ENCODE measurements at regions not wholly inside any gene's neighbourhood (a gene's known extent, or its start where the extent isn't known, plus 50 kb on each side); places are given as distances from the start of the nearest gene placed in this dataset.
"Not testable (repeated sequence)": the region's sequence is repeated elsewhere in the genome, so short reads cannot be mapped to it uniquely, and the experiment has no call there.

GRCh38 chrX:125089761-125090445 lies 229.8 kb upstream of the TEX13C start:
- DNase-seq: peak; percentile 98

DNA sequence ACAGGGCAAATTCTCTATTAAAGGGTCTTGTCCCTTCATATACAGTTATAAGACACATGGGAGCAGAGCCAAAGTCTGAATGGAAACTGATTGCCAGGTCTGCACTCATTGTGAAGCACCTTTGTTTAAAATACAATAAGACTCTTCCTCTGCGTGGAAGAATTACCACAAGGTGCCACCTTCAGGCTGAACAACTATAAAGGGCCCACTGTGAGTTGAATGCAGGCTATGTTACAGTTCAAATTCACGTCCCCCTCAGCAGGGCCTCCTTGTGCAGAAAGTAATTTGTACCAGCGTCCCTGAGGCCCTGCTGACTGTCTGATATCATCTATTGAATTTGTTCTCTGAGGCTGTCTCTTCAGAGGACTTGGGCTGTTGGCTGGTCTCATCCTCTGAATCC lies 225.8 kb upstream of the TEX13C start:
- DNase-seq: peak; percentile 93

- DNase-seq: peak; percentile 16
Measured at GRCh38 chrX:125094901-125095300, 224.8 kb upstream of the TEX13C start.

DNA sequence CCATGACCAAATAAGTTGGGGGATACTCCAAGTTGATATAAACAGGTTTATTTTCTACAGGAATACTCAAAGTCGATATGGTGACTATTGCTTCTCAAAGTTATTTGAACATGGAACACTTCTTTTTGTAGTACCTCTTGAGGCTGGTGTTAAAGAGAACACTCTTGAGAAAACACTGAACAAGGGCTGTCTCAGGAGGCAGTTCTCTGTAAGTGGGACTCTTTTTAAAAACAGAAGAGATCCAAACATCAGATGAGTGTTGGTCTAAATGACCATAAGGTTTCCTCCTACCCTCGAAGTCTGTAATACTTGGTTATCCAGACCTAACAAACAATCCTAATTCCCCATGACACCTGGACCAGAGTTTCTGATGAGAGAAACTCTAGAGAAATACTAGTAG lies 223.2 kb upstream of the TEX13C start:
- DNase-seq: no peak

GRCh38 chrX:125096870-125097269 lies 222.8 kb upstream of the TEX13C start:
- DNase-seq: peak; percentile 13

DNA sequence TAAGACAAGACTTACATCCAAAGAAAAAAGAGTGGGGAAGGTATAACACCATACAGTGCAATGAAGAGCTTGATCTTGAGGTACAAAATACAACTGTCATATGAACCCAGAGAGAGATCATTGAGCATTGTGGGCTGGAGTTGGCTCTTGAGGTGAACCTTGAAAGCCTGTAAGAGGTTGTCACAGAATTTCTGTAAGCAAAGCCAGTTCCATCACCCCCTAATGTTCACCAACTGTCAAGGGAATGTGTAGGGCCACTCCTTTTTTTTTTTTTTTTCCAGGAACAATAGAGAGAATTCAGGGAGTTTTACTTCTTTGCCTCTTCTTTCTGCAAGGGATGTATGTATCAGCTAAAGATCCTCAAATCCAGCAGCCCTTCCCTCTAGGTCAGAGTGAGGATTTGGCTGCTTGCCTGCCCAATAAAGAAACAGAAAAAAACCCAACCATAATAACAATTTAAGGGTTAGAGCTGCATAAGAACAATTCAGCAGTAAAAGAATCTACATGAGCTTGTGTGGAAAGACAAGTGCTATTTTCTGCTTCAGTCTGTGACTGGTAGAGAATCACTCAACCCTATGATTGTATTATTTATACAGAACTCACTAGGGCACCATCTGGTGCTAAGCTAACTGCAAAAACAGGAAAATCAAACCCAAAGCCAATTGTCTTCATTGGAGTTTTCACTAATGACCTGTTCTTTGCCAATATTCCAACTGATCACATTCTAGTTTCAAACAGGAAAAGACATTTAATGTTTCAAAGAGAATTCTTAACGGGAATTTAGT lies 217.5 kb upstream of the TEX13C start:
- DNase-seq: peak; percentile 60

DNA sequence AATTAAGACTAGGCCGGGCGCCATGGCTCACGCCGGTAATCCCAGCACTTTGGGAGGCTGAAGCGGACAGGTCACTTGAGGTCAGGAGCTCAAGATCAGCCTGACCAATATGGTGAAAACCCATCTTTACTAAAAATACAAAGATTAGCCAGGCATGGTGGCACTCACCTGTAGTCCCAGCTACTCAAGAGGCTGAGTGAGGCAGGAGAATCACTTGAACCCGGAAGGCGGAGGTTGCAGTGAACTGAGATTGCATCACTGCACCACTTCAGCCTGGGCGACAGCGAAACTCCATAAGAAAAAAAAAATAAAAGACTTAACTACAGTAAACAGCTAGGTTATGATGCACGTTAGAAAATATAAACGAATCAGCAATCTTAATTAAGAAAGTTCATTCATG lies 216.0 kb upstream of the TEX13C start:
- no peak for DNase-seq

GRCh38 chrX:125108921-125109320 lies 210.8 kb upstream of the TEX13C start:
- no peak for DNase-seq

DNA sequence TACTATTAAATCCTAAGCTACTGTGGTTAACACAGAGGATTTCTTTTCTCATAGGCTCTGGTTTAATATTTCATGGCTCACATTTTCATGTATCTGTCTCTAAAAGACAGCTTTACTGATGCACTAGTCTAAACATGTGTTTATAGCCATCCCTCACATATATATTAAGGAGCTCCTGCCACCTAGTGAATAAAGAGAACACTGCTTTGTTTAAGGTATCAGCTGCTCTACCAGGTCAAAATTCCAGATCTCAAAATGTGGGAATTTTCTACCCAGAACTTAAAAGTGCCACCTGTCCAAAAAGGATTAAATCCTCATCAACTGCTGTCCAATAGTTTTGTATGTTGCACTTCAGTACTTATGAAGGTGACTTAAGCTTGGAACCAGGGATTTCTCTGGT lies 188.5 kb upstream of the TEX13C start:
- peak; percentile 68 for DNase-seq

- peak; percentile 43 for DNase-seq
Measured at GRCh38 chrX:125132274-125132673, 187.4 kb upstream of the TEX13C start.

DNA sequence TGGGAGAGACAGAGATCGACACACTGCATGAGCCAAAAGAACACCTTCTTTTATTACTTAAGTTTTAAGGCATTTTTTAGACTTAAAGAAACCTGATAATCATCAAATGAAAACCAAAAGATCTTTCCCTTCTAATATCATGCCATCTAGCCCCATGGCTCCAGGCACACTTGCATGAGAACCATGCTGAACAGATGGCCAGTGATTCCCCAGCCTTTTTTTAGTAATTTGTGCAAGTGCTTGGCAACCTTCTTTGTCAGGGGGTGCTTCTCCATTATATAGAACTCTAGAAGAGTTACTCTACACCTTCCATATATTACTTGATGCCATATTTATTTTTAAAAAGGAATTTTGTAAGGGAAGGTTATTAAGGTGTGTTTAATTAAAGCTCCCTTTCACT lies 182.2 kb upstream of the TEX13C start:
- peak; percentile 58 for DNase-seq

DNA sequence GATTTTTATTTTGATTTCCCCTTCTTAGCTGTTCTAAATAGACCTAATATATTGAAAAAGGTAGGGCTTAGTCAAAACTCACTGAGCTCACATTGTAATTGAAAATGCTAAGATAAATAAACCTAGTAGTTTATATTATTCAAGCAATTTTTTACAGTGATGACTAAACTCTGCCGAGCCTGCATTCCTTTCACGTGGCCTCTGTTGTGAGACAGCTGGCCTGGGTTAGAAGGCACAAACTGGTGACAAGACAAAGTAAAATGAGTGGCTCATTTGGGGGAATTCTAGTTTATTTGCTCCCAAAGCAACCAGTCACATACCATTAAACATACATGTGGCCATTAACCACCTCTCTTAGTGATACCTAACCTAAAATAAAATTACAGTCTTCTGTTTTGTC lies 169.4 kb upstream of the TEX13C start:
- DNase-seq: no peak

- DNase-seq: no peak
Measured at GRCh38 chrX:125151146-125151545, 168.5 kb upstream of the TEX13C start.

GRCh38 chrX:125152011-125152410 lies 167.7 kb upstream of the TEX13C start:
- DNase-seq: no peak

DNA sequence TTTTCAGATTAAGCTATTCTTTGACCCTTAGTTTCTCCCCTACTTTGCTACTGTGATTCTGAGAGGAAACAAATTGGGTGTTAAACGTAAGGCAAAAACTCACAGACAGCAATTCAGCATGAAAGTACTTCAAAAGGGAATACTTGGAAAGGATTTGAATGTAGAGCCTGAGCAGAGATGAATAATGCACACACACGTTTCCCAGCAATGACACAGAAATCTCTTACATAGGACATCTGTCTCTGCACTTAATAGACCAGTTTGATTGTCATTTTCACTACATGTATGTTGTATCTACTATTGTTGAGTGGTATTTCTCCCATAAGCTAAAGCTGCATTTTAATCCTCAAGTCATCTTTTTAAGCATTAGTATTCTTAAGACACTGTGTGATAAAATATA lies 166.1 kb upstream of the TEX13C start:
- no peak for DNase-seq

- not testable (repeated sequence) for DNase-seq
Measured at GRCh38 chrX:125154288-125155257, 165.1 kb upstream of the TEX13C start.

DNA sequence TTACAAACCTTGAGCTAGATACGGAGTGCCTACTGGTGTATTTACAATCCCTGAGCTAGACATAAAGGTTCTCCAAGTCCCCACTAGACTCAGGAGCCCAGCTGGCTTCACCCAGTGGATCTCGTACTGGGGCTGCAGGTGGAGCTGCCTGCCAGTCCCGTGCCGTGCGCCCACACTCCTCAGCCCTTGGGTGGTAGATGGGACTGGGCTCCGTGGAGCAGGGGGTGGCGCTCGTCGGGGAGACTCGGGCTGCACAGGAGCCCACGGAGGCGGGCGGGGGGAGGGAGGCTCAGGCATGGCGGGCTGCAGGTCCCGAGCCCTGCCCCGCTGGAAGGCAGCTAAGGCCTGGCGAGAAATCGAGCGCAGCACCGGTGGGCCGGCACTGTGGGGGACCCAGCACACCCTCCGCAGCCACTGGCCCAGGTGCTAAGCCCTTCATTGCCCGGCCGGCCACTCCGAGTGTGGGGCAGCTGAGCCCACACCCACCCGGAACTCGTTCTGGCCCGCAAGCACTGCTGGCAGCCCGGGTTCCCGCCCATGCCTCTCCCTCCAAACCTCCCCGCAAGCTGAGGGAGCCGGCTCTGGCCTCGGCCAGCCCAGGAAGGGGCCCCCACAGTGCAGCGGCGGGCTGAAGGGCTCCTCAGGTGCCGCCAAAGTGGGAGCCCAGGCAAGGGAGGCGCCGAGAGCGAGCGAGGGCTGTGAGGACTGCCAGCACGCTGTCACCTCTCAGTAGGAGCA lies 164.2 kb upstream of the TEX13C start:
- not testable (repeated sequence) for DNase-seq

GRCh38 chrX:125170459-125170858 lies 149.2 kb upstream of the TEX13C start:
- no peak for DNase-seq

DNA sequence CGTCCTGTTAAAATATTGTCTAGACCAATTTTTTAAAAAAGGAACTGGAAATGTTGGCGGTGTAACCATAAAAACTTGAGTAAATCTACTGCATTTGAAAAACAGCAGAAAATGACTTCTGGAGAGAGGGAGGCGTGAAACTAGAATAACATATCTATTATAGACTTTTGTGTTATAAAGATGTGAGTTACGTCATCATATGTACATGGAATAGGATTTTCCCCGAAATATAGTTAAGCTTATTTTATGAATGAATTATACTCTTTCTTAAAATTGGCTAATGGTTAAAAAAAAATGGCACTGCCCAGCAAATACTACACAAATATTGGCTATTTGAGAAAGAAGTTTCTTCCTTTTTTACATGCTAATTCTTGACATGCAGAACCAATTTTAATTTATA lies 147.1 kb upstream of the TEX13C start:
- DNase-seq: no peak

DNA sequence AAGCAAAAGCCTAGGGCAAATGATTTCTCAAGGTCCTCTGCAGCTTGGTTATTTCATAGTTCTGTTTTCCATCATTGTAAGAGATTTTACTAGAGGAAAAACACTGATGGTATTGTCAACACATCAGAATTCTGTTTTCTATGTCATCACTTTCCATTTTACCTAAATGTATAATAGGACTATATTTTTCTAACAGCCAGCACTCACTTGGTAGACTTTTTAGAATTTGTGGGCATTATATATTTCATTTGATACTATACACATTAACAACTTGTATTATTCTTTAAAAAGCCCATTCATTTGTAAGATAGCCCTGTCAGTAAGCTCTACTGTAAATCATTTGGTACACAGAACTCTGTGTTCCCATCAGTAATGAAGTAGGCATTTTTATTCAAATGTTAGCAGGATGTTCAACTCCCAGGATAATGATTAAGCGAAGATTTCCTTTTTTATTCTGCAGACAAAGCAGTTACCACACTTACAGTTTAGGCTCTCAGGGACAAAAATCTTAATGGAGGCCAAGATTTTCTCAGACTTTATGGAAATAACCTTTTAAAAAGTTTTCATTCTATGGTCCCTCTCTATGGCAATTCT lies 143.6 kb upstream of the TEX13C start:
- DNase-seq: no peak

DNA sequence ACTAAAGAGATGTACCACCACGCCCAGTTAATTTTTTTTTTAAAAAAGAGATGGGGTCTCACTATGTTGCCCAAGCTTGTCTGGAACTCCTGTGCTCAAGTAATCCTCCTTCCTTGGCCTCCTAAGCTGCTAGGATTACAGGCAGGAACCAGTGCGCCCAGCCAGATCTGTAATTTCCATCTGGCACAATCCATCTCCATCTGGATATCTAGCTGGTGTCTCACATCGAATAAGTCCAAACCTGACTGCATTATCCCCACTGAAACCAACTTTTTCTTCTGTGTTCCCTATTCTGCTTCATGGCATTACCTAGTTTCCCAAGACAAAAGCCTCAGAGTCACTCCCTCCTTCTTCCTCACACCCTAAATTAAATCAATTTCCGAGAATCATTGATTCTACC lies 125.8 kb upstream of the TEX13C start:
- no peak for DNase-seq

DNA sequence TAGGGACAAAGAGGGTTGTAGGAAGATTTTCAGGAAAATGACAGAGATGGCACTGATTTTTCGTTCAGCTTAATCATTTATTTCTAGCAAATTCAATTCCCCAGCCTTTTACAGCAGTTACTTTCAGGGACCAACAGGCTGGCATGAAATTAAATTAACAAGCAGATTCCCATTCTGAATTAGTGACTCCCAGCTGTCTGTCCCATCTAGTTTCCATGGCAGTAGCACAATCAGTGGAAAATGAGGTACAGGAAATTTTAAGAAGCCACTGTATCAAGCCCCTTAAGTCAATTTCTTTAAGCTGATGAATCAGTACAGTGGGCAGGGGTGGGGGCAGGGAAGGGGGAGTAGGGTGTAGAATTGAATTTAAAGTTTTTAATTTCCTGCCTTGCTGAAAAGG lies 121.1 kb upstream of the TEX13C start:
- peak; percentile 37 for DNase-seq
